ENCODE measurements at regions not wholly inside any gene's neighbourhood (a gene's known extent, or its start where the extent isn't known, plus 50 kb on each side); places are given as distances from the start of the nearest gene placed in this dataset.
"Not testable (repeated sequence)": the region's sequence is repeated elsewhere in the genome, so short reads cannot be mapped to it uniquely, and the experiment has no call there.

DNA sequence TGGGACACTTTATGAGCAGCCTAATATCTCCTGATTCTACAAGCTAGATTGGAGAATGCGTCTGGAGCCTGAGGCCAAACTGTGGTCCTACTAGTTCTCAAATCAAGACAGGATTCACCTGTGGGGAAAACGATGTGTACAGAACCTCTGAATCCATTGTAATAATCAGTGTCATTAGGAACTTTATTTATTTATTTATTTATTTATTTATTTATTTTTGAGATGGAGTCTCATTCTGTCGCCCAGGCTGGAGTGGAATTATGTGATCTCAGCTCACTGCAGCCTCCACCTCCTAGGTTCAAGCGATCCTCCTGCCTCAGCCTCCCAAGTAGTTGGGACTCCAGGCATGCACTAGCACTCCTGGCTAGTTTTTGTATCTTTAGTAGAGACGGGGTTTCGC lies 52.6 kb upstream of the KIF26B start:
- DNase-seq, result not testable (repeated sequence)

DNA sequence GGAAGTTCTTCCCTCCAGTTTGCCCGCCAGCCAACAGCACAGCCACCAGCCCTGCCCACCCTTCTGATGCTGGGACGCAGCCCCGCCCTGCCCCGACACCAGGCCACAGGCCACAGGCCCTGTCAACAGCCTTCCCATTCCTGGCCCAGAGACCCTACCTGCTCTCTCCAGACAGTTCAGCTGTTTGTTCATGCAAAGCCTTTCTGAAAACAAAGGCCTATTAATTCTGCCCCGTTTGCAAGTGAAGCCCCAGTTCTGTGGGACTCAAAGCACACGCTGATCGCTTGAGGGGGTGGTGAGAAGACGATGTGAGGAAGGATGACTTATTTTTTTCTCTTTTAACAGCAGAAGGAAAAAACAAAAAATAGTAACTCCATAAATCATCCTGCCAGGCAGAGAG lies 55.4 kb upstream of the KIF26B start:
- no peak for DNase-seq

DNA sequence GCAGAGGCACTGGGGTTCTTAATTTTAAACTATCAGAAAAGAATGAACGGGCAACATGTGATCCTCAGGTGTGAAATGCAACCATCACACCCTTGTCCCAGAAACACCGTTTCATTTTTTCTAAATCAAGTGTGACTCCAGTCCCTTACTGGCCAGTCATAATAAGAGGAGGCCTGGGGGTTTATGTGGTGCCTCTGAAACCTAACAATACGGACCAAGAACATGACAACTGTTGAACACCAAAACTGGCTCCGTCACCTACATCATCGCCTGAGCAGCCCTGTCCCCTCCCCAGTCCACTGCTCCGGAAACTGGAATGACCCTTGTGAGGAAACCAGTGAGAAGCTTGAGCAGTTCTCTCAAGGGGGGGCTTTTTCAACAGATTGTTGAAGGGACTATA lies 55.9 kb upstream of the KIF26B start:
- no peak for DNase-seq

DNA sequence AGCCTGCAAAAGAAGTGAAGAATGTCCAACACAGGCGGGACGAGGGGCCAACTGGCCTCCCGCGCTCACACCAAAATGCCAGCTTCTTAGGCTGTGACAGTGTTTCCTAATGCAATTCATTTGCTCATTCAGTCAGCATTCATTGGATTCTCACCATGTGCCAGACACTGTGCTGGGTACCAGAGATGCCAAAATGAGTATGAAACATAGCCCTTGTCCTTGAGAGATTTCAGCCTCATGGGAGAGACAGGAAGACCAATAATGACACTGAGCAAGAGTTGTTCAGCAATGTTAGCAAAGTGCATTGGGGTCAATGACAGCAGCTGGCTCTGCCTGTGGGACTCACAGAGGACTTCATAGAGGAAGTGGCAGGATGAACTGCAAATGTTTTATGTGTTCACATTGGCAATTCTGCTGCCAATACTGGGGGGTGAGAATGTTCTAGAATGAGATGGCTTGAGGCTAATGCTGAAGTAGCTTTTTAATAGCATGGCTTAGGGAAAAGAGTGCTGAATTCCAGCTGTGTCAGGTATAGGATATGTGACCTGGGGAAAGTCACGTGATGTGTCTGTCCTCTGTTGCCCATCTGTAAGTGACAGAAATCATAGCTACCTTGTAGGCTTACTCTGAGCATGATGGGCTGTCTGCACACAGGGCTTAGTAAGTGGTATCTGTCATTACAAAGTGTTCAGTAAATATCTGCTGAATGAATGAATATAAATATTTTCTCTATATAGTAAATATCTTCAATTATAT lies 58.3 kb upstream of the KIF26B start:
- DNase-seq, result no peak

DNA sequence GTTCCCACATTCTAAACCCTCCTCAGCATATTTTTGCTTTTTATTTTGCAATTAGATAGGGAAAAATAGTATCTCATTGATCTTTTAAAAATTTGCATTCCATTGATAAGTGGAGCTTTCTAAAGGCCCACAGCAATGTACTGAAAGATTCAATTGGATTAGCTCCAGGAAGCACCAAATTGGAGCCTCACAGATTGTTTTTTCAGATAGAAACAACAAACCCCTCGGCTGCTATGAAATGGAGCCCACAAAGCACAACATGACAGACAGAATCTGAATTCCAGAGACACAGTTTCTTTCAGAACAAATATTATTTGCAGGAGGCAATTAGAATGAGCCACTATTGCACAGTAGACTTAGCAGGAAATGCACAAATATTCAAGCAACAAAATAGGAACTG lies 58.9 kb upstream of the KIF26B start:
- no peak for DNase-seq

DNA sequence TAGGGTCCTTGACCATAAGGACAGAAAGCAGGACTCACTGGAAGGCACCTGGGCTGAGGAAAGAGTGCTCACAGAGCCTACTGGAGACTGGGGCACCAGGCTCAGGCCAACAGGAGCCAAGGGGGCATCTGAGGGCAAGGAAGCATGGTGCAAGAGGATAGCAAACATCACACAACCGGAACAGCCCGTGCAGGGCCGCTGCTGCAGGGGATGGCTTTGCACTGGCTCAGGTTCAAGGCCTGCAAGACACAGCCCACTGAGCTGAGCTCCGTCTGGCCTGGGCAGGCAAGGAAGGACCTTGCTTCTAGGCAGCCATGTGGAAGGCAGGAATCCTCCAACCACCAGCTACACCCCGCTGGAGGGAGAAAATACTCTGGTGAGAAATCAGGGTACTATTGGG lies 59.8 kb upstream of the KIF26B start:
- no peak for DNase-seq

DNA sequence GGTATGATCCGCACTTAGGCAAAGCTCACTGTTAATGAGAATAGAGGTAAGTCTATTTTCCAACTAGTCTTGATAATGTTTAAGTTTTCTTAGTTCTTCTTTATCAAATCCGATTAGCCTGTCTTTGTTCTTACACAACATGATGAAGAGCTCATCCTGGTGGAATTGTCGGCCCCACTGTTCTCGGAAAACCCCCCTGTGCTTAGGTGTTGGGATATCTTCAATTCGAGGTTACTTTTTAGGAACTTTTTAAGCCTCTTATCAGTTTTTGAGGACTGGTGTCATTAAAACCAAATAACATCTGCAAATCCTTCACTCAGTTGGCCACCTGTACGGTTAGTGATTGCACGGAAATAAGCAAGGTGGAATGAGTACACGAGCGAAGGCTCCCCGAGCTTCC lies 60.7 kb upstream of the KIF26B start:
- no peak for DNase-seq

DNA sequence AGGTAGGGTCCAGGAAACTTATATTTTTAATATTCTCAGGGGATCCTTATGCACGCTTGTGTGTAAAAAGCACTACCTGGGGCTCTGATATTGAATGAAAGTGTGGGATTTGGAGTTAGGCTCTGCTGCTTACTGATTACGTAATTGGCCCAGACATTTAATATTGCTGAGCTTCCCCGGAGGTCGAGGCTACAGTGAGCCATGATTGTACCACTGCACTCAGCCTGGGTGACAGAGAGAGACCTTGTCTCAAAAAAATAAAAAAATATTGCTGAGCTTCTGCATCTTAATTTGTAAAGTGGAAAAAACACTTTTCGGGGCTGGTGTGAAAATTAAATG lies 62.2 kb upstream of the KIF26B start:
- DNase-seq, result no peak

DNA sequence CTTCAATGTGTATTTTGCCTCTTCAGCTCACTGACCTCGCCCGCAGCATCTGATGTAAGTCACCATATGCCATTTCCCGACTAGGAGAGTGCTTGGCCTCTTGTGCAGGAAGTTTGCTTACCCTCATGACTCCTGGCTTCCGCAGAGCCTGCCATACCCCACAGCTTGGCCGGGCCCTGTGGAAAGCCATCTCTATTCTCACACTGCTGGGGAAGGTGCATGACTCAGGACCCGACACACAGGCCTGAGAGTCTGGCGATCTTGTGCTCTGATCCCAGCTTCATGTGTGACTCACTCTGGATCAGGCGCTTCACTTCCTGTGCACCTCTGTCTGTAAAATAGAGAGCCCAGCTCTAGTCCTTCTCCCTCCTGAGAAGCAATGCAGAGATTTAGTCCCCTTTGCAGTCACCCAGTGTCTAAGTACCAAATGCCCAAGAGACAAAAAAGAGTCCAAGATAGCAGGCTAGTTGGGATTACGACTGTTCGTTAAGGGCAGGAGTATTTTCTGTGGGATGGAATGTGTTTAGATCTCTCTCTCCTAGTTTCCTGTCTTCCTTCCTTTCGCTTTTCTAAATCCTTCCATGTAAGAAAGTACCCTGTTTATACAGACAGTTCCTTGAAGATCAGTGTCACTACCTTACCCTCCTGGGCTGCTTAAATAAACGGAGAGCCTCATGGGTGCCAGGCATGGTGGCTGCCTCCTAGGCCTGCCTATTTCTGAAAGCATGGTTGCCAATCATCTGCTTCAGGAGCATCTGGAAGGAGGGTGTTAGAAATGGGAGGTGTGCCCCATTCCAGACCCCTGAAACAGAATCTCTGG lies 62.8 kb upstream of the KIF26B start:
- DNase-seq, result no peak

DNA sequence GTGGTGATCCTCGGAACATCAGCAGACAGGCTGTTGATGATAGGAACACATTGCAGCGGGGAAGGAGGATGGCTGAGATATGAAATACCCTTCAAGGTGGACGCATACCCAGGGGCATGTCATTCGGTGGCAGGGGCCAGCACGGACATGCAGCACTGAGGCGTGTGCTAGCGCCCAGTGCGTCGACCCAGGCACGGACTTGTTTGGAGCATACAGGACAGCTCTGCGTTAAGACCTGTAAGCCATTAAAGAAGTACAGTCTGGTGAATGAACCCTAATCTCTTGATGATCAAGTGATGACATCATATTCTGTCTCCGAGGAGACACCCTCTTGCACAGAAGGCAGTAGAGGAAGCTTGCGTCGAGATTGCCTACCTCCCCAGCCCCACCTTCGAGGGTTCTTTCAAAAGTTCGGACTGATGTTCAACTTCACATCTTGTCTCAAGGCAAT lies 63.6 kb upstream of the KIF26B start:
- DNase-seq, result no peak

DNA sequence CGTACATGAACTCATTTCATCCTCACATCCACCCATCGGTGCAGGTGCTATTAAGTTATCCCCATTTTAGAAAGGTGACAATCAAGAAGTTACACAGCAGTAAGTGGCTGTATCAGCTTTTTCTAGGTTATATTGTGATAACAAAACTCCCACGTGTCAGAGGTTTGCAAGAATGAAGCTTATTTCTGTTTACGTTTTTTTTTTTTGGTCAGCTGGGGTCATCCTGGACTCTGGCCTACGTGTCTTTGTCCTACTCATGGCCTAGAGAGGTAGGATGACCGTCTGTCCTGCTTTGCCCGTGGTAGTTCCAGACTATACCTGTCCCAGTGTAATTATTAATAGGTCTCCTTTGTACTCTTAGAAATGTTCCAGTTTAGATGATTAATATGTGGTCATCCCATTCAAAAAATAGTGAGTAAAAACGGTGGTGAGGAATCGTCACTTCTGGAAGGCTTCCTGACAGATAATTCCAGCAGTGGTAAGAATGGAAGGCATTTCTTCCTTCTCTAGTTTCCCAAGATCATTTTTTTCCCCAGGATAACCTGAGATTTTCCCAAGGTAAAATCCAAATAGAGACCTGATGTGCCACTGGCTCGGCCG lies 64.2 kb upstream of the KIF26B start:
- no peak for DNase-seq

DNA sequence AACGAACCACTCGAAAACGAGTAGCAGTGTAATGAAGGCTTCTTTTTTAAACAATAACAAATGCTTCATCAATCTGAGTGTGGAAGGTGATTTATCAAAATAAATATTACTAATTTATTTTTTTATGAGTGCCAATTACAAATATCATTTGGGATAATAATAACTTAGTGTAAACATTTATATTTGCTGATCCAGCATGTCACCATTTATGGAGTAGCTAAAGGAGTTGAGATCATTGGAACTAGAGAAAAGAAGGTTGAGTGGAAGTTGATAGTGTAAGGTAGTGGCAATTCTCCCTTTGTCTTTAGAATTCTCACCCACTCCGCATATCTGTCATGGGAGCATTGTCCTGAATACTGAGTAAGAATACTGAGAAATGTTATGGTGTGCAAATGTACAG lies 67.1 kb upstream of the KIF26B start:
- DNase-seq, result no peak

DNA sequence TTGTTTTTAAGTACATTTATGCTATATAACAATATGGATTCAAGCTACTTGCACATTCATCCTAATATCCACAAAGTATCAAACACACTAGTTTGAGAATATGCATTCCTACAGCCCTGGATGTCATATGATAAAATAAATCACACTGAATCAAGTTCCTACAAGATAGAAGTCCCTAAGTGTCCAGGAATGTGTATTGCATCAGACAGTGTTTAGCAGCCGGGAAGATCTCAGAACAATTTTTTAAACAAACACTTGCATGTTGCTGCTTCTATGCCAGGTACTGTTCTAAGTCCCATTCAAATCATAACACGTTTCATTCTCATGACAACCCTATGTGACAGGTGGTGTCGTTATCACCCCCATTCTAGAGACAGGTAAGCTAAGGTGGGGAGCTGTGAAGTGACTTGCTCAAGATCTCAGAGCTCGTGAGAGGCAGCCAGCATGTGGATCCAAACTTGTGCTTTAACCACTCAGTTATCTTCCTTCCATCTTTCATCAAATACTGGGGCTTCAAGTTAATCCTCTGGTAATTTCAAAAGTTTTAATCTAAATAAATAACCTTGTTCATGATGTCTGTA lies 68.3 kb upstream of the KIF26B start:
- no peak for DNase-seq

DNA sequence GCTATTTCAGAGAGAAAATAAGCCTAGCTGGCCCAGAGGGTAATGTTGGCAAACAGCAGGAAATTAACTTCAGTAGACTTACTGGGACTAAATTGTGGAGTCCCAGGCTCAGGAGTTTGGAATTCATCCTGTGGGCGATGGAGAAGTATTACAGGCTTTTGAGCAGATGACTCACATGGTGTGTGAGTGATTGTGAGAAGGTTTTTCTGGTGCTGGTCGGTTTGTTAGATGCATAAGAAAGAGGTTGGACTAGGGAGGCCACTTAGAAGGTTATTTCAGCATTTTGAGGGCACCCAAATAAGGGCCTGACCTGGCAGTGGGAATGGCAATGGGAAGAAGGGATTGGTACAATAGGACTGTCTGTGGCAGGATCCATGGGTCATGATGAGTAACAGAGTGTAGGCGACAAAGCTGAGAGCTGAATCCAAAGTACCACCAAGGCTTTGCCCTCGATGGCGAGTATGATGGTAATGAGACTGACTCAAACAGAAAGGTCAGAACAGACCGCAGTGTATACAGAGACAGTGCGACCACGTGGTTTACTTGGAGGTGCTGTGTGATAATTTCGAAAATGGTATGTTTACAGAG lies 69.2 kb upstream of the KIF26B start:
- no peak for DNase-seq

DNA sequence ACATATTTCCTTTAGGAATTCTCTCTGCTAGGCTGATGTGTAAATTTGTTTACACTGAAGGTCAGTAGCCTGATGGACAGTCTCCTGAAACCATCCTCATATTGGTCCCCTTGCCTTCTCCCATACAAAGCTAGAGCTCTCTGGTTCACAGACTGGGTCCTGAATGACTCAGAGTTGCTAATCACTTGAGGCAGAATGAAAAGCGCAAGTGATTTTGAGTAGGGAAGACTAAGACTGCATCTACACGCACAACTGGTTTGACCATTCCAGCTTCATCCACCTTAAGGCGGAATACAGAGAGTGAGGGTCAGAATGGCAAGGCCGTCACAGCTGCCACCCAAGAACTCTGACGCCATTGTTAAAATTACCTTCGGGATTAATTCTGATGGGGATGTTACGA lies 70.2 kb upstream of the KIF26B start:
- no peak for DNase-seq

DNA sequence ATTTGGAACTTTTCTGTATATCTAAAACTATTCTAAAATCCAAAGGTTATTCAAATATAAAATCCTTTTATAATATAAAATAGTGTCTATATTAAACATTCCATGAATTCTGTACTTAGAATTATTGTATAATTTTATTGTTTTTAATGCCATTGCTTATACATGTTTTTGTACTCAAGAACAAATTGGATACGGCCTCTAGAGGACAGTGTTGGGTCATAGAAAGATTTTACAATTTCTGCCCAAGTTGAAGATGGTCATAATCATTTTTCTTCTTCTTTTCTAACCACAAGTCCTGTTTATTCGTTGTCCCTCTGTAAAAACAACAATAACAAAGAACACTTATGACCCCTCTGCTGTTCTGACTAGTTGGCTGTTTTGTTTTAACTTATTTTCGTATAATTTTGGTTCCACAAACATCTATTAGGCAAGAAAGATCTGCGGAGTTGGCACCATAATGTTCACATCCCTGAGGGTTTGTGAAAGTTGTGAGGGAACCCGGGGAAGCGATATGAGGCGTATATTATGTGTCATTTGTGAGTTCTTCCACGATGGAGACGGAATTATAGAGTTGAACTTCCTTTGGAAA lies 75.7 kb upstream of the KIF26B start:
- no peak for DNase-seq

DNA sequence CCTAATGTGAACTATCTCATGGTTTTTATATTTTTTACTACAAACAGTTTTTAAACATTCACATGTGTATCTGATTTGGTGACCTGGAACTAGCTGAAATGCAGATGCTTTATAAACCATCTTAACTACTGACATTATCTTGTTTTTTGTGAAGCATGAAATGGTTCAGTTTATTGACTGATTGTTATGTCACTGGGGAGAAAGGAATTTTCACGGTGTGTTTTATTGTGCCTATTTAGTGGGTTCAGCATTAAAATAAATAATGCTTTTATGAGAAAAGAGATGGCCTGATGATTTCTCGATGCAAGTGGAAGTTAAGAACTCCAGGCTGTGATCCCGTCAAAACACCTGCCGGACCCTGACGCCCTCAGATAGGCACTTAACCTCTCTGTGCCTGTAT lies 79.9 kb upstream of the KIF26B start:
- DNase-seq, result no peak

DNA sequence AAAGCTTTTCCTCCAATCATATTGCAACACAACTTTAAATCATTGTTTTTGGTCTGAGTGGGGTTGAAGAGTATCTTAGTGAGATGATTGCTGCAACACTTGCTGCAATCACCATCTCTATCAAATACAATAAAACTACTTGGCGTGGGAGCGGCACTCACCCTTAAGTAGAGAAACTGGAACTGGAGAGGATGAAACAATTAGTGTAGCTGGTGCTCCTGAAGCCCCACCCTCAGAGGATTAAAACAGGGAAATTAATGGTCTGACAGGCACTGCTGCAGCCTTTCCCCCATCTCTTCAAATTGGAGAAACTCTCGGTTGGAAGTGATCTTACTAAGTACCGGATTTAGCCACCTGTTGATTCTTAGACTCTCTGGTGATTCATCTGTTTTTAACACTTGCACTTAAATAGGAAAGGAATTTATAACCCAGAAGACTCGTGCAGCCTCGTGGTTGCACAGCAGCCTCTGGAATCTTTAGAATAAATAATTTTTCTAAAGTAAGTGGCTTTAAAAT lies 80.5 kb upstream of the KIF26B start:
- no peak for DNase-seq

DNA sequence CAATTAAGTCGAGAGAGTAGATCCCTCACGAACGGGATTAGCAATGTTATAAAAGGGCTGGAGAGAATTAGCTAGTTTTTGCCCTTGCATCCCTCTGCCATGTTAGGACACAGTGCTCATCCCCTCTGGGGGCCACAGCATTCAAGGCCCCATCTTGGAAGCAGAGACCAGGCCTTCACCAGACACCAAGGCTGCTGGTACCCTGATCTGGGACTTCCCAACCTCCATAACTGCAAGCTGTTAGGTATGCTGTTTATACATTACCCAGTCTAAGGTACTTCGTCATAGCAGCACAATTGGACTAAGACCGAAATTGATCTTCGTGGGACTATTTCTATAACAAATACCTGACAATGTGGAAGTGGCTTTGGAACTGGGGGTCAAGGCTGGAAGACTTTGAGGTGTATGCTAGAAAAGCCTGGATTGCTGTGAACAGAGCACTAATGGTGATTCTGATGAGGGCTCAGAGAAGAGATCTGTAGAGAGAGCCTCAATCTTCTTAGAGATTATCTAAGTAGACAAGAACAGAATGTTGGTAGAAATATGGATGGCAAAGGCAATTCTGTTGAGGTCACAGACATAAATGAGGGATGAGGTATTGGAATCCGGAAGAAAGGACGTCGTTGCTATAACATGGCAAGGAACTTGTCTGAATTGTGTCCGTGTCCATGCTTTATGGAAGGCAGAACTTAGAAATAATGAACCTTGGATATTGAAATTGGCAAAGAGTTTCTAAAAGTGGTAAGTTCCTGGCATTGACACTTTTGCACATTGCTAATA lies 83.8 kb upstream of the KIF26B start:
- no peak for DNase-seq

DNA sequence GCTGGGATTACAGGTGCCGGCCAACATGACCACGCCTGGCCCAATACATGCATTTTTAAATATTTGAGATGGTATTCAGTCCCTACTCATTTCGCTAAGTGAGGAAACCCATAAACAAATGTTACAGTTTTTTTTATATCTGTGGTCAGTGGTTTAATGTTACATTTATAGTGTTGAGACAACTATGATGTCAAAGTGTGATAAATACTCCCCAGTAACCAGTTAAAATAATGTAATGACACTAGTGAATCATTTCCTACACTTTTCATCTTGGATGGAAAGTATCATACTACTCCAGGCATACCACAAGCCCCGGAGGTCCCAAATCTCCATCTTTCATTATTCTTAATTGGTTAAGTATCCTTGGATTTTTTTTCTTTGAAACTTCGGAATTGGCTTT lies 87.5 kb upstream of the KIF26B start:
- no peak for DNase-seq

DNA sequence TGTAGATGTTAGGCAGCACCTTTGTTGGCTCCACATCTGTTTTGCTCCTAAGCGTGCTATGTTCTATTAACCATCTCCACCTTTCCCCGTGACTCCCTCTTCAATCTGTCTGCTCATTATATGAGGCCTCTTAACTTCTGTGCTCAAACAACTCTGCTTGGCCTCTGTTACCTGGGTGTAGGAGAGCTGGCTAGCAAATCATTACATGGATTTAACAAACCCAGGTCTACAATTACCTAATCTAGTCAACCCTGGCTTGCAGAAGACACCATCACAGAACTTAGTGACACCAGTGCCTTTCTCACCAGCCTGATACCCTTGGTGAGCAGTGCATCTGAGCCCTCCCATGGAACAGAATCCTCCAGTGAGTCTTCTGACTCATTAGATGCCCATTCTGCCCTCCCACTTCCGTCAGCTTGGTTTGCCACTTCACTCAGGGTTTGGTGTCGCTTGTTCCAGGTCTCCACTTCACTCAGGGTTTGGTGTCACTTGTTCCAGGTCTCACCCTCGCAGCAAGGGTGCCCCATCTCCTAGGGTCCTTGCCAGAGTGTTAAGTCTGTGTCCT lies 92.0 kb upstream of the KIF26B start:
- DNase-seq, result no peak

DNA sequence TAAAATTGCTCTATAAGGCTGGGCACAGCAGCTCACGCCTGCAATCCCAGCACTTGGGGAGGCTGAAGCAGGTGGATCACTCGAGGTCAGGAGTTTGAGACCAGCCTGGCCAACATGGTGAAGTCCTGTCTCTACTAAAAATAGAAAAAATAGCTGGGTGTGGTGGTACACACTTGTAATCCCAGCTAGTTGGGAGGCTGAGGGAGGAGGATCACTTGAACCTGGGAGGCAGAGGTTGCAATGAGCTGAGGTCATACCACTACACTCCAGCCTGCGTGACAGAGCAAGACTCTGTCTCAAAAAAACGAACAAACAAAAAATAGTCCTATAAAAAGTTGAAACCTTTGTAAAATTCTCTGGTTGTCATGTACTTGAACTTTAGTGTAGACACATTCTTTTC lies 93.0 kb upstream of the KIF26B start:
- not testable (repeated sequence) for DNase-seq

All from NCI-H510A (cell line).